ENCODE measurements at regions not wholly inside any gene's neighbourhood (a gene's known extent, or its start where the extent isn't known, plus 50 kb on each side); places are given as distances from the start of the nearest gene placed in this dataset.

- no peak for ATAC-seq
- TF ChIP-seq ZNF8 (CRISPR knock-in tag; IDR thresholded peaks at IDR 0.05) (no peak), PPARA (CRISPR knock-in tag; IDR thresholded peaks at IDR 0.05; ENCODE audit: borderline replicate concordance) (no peak), CREB5 (CRISPR knock-in tag; IDR thresholded peaks at IDR 0.05; ENCODE audit: low read depth) (no peak), BACH2 (CRISPR knock-in tag; IDR thresholded peaks at IDR 0.05; ENCODE audit: borderline replicate concordance) (no peak), SNAI2 (CRISPR knock-in tag; IDR thresholded peaks at IDR 0.05) (no peak), ZFP3 (CRISPR knock-in tag; IDR thresholded peaks at IDR 0.05) (no peak), ZC3H10 (CRISPR knock-in tag; IDR thresholded peaks at IDR 0.05) (no peak), TOX (CRISPR knock-in tag; IDR thresholded peaks at IDR 0.05; ENCODE audit: borderline replicate concordance) (no peak), ZFP30 (CRISPR knock-in tag; IDR thresholded peaks at IDR 0.05) (no peak), ESRRG (CRISPR knock-in tag; IDR thresholded peaks at IDR 0.05) (no peak), ARNTL (CRISPR knock-in tag; IDR thresholded peaks at IDR 0.05; ENCODE audit: borderline replicate concordance, low read depth) (no peak), CSDC2 (CRISPR knock-in tag; IDR thresholded peaks at IDR 0.05) (no peak)
- TF ChIP-seq, protein P1, sequence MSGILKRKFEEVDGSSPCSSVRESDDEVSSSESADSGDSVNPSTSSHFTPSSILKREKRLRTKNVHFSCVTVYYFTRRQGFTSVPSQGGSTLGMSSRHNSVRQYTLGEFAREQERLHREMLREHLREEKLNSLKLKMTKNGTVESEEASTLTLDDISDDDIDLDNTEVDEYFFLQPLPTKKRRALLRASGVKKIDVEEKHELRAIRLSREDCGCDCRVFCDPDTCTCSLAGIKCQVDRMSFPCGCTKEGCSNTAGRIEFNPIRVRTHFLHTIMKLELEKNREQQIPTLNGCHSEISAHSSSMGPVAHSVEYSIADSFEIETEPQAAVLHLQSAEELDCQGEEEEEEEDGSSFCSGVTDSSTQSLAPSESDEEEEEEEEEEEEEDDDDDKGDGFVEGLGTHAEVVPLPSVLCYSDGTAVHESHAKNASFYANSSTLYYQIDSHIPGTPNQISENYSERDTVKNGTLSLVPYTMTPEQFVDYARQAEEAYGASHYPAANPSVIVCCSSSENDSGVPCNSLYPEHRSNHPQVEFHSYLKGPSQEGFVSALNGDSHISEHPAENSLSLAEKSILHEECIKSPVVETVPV (CRISPR knock-in tag; IDR thresholded peaks at IDR 0.05): no peak
- TF ChIP-seq, protein P2, sequence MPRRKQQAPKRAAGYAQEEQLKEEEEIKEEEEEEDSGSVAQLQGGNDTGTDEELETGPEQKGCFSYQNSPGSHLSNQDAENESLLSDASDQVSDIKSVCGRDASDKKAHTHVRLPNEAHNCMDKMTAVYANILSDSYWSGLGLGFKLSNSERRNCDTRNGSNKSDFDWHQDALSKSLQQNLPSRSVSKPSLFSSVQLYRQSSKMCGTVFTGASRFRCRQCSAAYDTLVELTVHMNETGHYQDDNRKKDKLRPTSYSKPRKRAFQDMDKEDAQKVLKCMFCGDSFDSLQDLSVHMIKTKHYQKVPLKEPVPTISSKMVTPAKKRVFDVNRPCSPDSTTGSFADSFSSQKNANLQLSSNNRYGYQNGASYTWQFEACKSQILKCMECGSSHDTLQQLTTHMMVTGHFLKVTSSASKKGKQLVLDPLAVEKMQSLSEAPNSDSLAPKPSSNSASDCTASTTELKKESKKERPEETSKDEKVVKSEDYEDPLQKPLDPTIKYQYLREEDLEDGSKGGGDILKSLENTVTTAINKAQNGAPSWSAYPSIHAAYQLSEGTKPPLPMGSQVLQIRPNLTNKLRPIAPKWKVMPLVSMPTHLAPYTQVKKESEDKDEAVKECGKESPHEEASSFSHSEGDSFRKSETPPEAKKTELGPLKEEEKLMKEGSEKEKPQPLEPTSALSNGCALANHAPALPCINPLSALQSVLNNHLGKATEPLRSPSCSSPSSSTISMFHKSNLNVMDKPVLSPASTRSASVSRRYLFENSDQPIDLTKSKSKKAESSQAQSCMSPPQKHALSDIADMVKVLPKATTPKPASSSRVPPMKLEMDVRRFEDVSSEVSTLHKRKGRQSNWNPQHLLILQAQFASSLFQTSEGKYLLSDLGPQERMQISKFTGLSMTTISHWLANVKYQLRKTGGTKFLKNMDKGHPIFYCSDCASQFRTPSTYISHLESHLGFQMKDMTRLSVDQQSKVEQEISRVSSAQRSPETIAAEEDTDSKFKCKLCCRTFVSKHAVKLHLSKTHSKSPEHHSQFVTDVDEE (CRISPR knock-in tag; IDR thresholded peaks at IDR 0.05): no peak
These were observed 252.3 kb downstream of the KTN1 start for GRCh38 chr14:55832122-55832911.

DNA sequence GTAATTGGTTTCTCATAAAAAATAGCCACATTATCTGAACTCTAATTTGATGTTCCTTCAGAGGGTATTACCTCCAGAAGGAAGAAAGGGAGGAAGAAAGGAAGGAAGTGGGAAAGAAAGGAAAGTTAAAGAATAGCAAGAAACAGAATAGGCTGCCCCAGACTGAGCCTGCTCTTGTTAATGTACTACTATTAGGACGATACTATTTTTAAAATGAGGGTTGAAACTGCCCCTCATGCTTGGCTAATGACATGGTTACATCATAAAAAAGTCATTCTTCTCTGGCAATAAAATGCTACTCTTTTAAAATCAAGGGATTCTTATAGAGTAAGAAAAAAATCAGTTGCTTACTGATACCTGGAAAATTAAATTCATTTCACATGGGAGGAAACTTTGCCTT is 253.0 kb downstream of the KTN1 start:
- ATAC-seq: no peak

GRCh38 chr14:55834390-55834789 is 254.4 kb downstream of the KTN1 start:
- ATAC-seq: no peak
- TF ChIP-seq, protein P1 (CRISPR knock-in tag; IDR thresholded peaks at IDR 0.05): no peak
- TF ChIP-seq SNAI2 (CRISPR knock-in tag; IDR thresholded peaks at IDR 0.05) (no peak), ARNTL (CRISPR knock-in tag; IDR thresholded peaks at IDR 0.05; ENCODE audit: borderline replicate concordance, low read depth) (no peak), PPARA (CRISPR knock-in tag; IDR thresholded peaks at IDR 0.05; ENCODE audit: borderline replicate concordance) (no peak), ZNF70 (CRISPR knock-in tag; IDR thresholded peaks at IDR 0.05) (no peak), ZFP30 (CRISPR knock-in tag; IDR thresholded peaks at IDR 0.05) (no peak), ZFP3 (CRISPR knock-in tag; IDR thresholded peaks at IDR 0.05) (no peak), ISL1 (CRISPR knock-in tag; IDR thresholded peaks at IDR 0.05) (no peak), ZNF8 (CRISPR knock-in tag; IDR thresholded peaks at IDR 0.05) (no peak), TOX (CRISPR knock-in tag; IDR thresholded peaks at IDR 0.05; ENCODE audit: borderline replicate concordance) (no peak), RARB (CRISPR knock-in tag; IDR thresholded peaks at IDR 0.05) (no peak), GLIS3 (CRISPR knock-in tag; IDR thresholded peaks at IDR 0.05) (no peak), PATZ1 (CRISPR knock-in tag; IDR thresholded peaks at IDR 0.05; ENCODE audit: borderline replicate concordance) (no peak), OSR1 (CRISPR knock-in tag; IDR thresholded peaks at IDR 0.05) (no peak), BACH2 (CRISPR knock-in tag; IDR thresholded peaks at IDR 0.05; ENCODE audit: borderline replicate concordance) (no peak)
- TF ChIP-seq, protein P3, sequence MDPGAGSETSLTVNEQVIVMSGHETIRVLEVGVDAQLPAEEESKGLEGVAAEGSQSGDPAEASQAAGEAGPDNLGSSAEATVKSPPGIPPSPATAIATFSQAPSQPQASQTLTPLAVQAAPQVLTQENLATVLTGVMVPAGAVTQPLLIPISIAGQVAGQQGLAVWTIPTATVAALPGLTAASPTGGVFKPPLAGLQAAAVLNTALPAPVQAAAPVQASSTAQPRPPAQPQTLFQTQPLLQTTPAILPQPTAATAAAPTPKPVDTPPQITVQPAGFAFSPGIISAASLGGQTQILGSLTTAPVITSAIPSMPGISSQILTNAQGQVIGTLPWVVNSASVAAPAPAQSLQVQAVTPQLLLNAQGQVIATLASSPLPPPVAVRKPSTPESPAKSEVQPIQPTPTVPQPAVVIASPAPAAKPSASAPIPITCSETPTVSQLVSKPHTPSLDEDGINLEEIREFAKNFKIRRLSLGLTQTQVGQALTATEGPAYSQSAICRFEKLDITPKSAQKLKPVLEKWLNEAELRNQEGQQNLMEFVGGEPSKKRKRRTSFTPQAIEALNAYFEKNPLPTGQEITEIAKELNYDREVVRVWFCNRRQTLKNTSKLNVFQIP (CRISPR knock-in tag; IDR thresholded peaks at IDR 0.05; ENCODE audit: borderline replicate concordance, low read depth): no peak

More for the DNA sequence above, 253.0 kb downstream of the KTN1 start:
- TF ChIP-seq ARNTL (CRISPR knock-in tag; IDR thresholded peaks at IDR 0.05; ENCODE audit: borderline replicate concordance, low read depth): no peak
- no peak for TF ChIP-seq SNAI2 (CRISPR knock-in tag; IDR thresholded peaks at IDR 0.05)
- TF ChIP-seq PATZ1 (CRISPR knock-in tag; IDR thresholded peaks at IDR 0.05; ENCODE audit: borderline replicate concordance): no peak
- TF ChIP-seq CSDC2 (CRISPR knock-in tag; IDR thresholded peaks at IDR 0.05): no peak
- TF ChIP-seq RARB (CRISPR knock-in tag; IDR thresholded peaks at IDR 0.05): no peak

Data from SK-N-SH treated with all-trans-retinoic acid at 6 μM for 48 hours (cell line).